HCT116 (cell line): ENCODE measurements at regions not wholly inside any gene's neighbourhood (a gene's known extent, or its start where the extent isn't known, plus 50 kb on each side); places are given as distances from the start of the nearest gene placed in this dataset.

Experiments used
- CTCF ChIP-seq, 3 experiments: fragments of 200-600 bp in 1 of 3; sonication (generic) in 1 of 3; IDR thresholded peaks in 2 of 3; conservative IDR thresholded peaks in 1 of 3; 2 replicates each; pipeline ENCODE4 v1.5.1; 2012 to 2017; ENCODE audit warnings: low read depth in 2 of 3, low read length in 2 of 3, antibody characterized with exemption in 1 of 3, borderline replicate concordance in 1 of 3, control low read depth in 1 of 3, mild to moderate bottlenecking in 1 of 3, mixed read lengths in 1 of 3, mixed run types in 1 of 3, moderate library complexity in 1 of 3; ENCODE audit not compliant: insufficient read depth in 1 of 3
- ELF1 ChIP-seq: IDR thresholded peaks from 2 replicates; pipeline ENCODE4 v1.6.1; 2012; ENCODE audit warnings: low read depth, borderline replicate concordance
- EZH2 ChIP-seq: fragments of 200-600 bp; sonication (generic); IDR thresholded peaks from 2 replicates; pipeline ENCODE4 v1.6.1; 2017; ENCODE audit warnings: antibody characterized with exemption, mixed run types
- EZH2phosphoT487 ChIP-seq: fragments of 200-600 bp; IDR thresholded peaks from 2 replicates; pipeline ENCODE4 v1.6.1; 2018; ENCODE audit warnings: antibody characterized with exemption, borderline replicate concordance
- MAX ChIP-seq: IDR thresholded peaks from 2 replicates; pipeline ENCODE4 v1.6.1; 2012
- POLR2A ChIP-seq: IDR thresholded peaks from 2 replicates; pipeline ENCODE4 v1.7.0; 2011; ENCODE audit warnings: borderline replicate concordance; ENCODE audit not compliant: insufficient read depth, insufficient read length; ENCODE audit errors: extremely low read depth
- POLR2AphosphoS5 ChIP-seq: IDR thresholded peaks from 2 replicates; pipeline ENCODE4 v1.6.1; 2011; ENCODE audit warnings: mild to moderate bottlenecking, low read depth, low read length, moderate library complexity
- REST ChIP-seq: IDR thresholded peaks from 2 replicates; pipeline ENCODE4 v1.6.1; 2012; ENCODE audit warnings: low read depth
- SIN3A ChIP-seq: IDR thresholded peaks from 2 replicates; pipeline ENCODE4 v1.6.1; 2012; ENCODE audit warnings: low read depth
- YY1 ChIP-seq: IDR thresholded peaks from 2 replicates; pipeline ENCODE4 v1.6.1; 2011; ENCODE audit warnings: low read length, low read depth, moderate library complexity, mild to moderate bottlenecking; ENCODE audit not compliant: insufficient replicate concordance; ENCODE audit errors: extremely low read depth
- ZNF274 ChIP-seq: fragments of 200-500 bp; sonication (Bioruptor generic); IDR thresholded peaks from 2 replicates; pipeline ENCODE4 v1.6.1; 2014; ENCODE audit warnings: mild to moderate bottlenecking, low read depth, low read length, inconsistent platforms

GRCh38 chr15:77856705-77857346, 220.7 kb downstream of the TBC1D2B start:
- TF ChIP-seq POLR2A (no peak), CTCF (IDR thresholded peaks at IDR 0.05 in 2 of 3, conservative IDR thresholded peaks at IDR 0.05 in 1 of 3; ENCODE audit: borderline replicate concordance in 1 of 3, insufficient read depth in 1 of 3, low read depth in 2 of 3, low read length in 2 of 3) (no peak), POLR2AphosphoS5 (no peak), REST (no peak), SIN3A (no peak), EZH2phosphoT487 (no peak), YY1 (no peak), ZNF274 (no peak), EZH2 (no peak), ELF1 (no peak), MAX (no peak)
